ENCODE measurements at regions not wholly inside any gene's neighbourhood (a gene's known extent, or its start where the extent isn't known, plus 50 kb on each side); places are given as distances from the start of the nearest gene placed in this dataset.
A peak's percentile ranks its signal among the peaks of the same experiment; 100 is the strongest.

DNA sequence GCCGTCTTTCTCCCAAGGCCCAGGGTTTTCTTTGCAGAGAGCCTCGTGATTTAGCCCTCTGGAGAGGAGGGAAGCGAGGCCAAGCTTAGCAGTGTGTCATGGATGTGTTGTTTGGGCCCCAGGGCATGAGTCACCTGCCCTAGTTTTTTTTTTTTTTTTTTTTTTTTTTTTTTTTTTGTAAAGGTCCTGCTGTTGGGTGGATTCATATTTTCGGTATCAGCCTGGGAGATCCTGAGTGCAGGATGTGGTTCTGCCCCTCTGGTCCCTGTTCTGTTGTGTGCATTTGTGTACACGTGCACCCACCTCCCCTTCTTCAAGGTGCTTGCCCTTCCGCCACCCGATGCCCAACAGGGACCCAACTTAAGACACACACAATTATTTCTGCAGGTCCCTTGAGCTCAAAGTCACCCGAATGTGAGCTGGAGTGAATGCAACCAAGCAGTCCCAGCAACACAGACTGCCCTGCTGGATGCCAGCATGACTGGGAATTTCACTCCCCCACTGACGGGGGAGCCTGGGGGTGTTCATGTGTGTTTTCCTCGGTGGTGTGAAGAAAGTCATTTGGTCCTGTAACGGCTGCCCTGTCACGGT lies 265.8 kb upstream of the TNRC6C start:
- H2BK15ac ChIP-seq (ENCODE audit: low read length), result no peak overlapping the region
- no peak overlapping the region for H4K91ac ChIP-seq (ENCODE audit: low read depth, low read length, poor library complexity)
- no peak overlapping the region for H2AFZ ChIP-seq (ENCODE audit: low read length)
- H4K8ac ChIP-seq (ENCODE audit: low read depth, low read length), result no peak overlapping the region
- H3K4me1 ChIP-seq (ENCODE audit: control insufficient read depth in 2 of 2, insufficient read depth in 1 of 2, low read depth in 1 of 2, low read length in 2 of 2), result peaks cover 7 to 12% of the 10 kb centered on the region in 2 donors
- no peak overlapping the region for H3K23ac ChIP-seq (ENCODE audit: low read depth, low read length, poor library complexity)
- no peak overlapping the region for H2BK12ac ChIP-seq (ENCODE audit: low read length)
- H3K79me1 ChIP-seq (ENCODE audit: low read depth, low read length), result no peaks in the 10 kb centered on the region
- H3K14ac ChIP-seq (ENCODE audit: low read length), result no peak overlapping the region
- H3K4me2 ChIP-seq (ENCODE audit: insufficient read depth, low read length, poor library complexity, severe bottlenecking), result no peak overlapping the region
- peaks cover 0 to 2% of the 10 kb centered on the region in 2 donors for H3K9me3 ChIP-seq (replicated peaks in 1 of 2; ENCODE audit: control insufficient read depth in 2 of 2, insufficient read depth in 1 of 2, low read depth in 1 of 2, low read length in 2 of 2)
- H2BK5ac ChIP-seq (ENCODE audit: low read length), result no peak overlapping the region
- H3K27me3 ChIP-seq (ENCODE audit: control insufficient read depth in 3 of 3, insufficient read depth in 3 of 3, low read depth in 1 of 3, low read length in 3 of 3), result peaks cover 0 to 69% (median 6%) of the 10 kb centered on the region in 3 experiments
- H2AK5ac ChIP-seq (ENCODE audit: low read depth, low read length), result no peak overlapping the region
- no peaks in the 10 kb centered on the region for H3K36me3 ChIP-seq (replicated peaks in 1 of 2; ENCODE audit: control insufficient read depth in 2 of 2, insufficient read depth in 2 of 2, low read length in 2 of 2)
- WGBS, 2 donors (ENCODE audit: extremely low coverage in 2 of 2, insufficient read length in 2 of 2, insufficient replicate concordance in 1 of 2), result no CpG with 5 or more reads among the region's 12 CpGs
- no peak overlapping the region for H3K27ac ChIP-seq (replicated peaks; ENCODE audit: low read length)
- no peak overlapping the region for H3K9ac ChIP-seq (ENCODE audit: low read depth, low read length, poor library complexity)
- H3K18ac ChIP-seq (ENCODE audit: low read length), result no peak overlapping the region
- DNase-seq (ENCODE audit: low spot score), result no peak
- no peak overlapping the region for H3K4me3 ChIP-seq (ENCODE audit: low read length in 2 of 2)
- no peak overlapping the region for H2BK120ac ChIP-seq (ENCODE audit: low read depth, low read length)
- H3K4ac ChIP-seq (ENCODE audit: low read length), result no peak overlapping the region

DNA sequence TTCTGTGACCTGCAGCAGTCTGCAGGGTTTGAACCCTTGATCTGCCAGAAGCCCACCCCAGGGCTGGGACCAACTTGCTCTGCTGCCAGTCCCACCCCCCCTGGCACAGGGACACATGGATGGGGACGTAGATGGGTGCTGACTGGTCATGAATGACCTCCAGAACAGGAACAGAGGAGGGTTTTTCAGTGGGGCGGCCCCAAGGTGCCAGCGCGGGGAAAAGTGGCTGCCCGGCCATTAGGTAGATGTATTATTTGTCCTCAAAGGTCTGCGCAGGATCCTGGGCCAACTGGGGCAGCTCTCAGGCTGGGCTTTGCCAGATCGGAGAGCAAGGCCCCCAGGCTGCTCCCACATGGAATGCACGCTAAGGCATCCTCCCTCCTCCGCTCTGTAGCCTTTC lies 265.2 kb upstream of the TNRC6C start:
- H2BK120ac ChIP-seq (ENCODE audit: low read depth, low read length), result no peak overlapping the region
- no peak overlapping the region for H2AK5ac ChIP-seq (ENCODE audit: low read depth, low read length)
- peaks cover 0 to 74% (median 6%) of the 10 kb centered on the region in 3 experiments for H3K27me3 ChIP-seq (ENCODE audit: control insufficient read depth in 3 of 3, insufficient read depth in 3 of 3, low read depth in 1 of 3, low read length in 3 of 3)
- no peak overlapping the region for H4K8ac ChIP-seq (ENCODE audit: low read depth, low read length)
- H3K36me3 ChIP-seq (replicated peaks in 1 of 2; ENCODE audit: control insufficient read depth in 2 of 2, insufficient read depth in 2 of 2, low read length in 2 of 2), result no peaks in the 10 kb centered on the region
- H3K9me3 ChIP-seq (replicated peaks in 1 of 2; ENCODE audit: control insufficient read depth in 2 of 2, insufficient read depth in 1 of 2, low read depth in 1 of 2, low read length in 2 of 2), result peaks cover 0 to 2% of the 10 kb centered on the region in 2 donors
- H2BK15ac ChIP-seq (ENCODE audit: low read length), result peak overlapping the region; percentile 15
- no peak overlapping the region for H3K9ac ChIP-seq (ENCODE audit: low read depth, low read length, poor library complexity)
- no peak overlapping the region for H3K4ac ChIP-seq (ENCODE audit: low read length)
- no peak overlapping the region for H3K14ac ChIP-seq (ENCODE audit: low read length)
- H3K79me1 ChIP-seq (ENCODE audit: low read depth, low read length), result no peaks in the 10 kb centered on the region
- no peak overlapping the region for H3K18ac ChIP-seq (ENCODE audit: low read length)
- no peak overlapping the region for H4K91ac ChIP-seq (ENCODE audit: low read depth, low read length, poor library complexity)
- H3K23ac ChIP-seq (ENCODE audit: low read depth, low read length, poor library complexity), result no peak overlapping the region
- peaks cover 7 to 12% of the 10 kb centered on the region in 2 donors for H3K4me1 ChIP-seq (ENCODE audit: control insufficient read depth in 2 of 2, insufficient read depth in 1 of 2, low read depth in 1 of 2, low read length in 2 of 2)
- H2BK12ac ChIP-seq (ENCODE audit: low read length), result no peak overlapping the region
- no peak overlapping the region for H2AFZ ChIP-seq (ENCODE audit: low read length)
- no peak overlapping the region for H3K4me3 ChIP-seq (ENCODE audit: low read length in 2 of 2)
- no peak overlapping the region for H3K4me2 ChIP-seq (ENCODE audit: insufficient read depth, low read length, poor library complexity, severe bottlenecking)
- WGBS, 2 donors (ENCODE audit: extremely low coverage in 2 of 2, insufficient read length in 2 of 2, insufficient replicate concordance in 1 of 2), result no CpG with 5 or more reads among the region's 9 CpGs
- H2BK5ac ChIP-seq (ENCODE audit: low read length), result no peak overlapping the region
- DNase-seq (ENCODE audit: low spot score), result no peak
- no peak overlapping the region for H3K27ac ChIP-seq (replicated peaks; ENCODE audit: low read length)

DNA sequence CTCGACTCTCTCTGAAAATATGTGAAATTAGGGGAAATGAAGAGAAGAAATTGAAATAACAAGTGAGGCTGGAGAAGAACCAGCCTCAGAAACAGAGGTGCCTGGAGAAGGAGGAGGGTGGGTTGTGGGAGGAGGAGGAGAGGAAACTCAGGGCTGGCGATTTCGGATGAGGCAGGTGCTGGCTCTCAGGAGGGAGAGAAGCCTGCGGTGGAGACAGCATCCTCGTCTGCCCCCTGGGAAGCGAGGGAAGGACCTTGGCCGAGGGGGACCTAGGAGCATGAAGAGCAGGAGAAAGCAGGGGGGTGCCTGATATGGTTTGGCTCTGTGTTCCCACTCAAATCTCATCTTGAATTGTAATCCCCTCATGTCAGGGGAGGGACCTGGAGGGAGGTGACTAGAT lies 264.7 kb upstream of the TNRC6C start:
- Histone ChIP-seq H3K23ac (ENCODE audit: low read depth, low read length, poor library complexity) (no peak overlapping the region), H3K27ac (replicated peaks; ENCODE audit: low read length) (no peak overlapping the region), H4K8ac (ENCODE audit: low read depth, low read length) (no peak overlapping the region), H3K18ac (ENCODE audit: low read length) (no peak overlapping the region), H3K9ac (ENCODE audit: low read depth, low read length, poor library complexity) (no peak overlapping the region), H3K4ac (ENCODE audit: low read length) (no peak overlapping the region), H3K9me3 (replicated peaks in 1 of 2; ENCODE audit: control insufficient read depth in 2 of 2, insufficient read depth in 1 of 2, low read depth in 1 of 2, low read length in 2 of 2) (peaks cover 0 to 2% of the 10 kb centered on the region in 2 donors), H2BK120ac (ENCODE audit: low read depth, low read length) (no peak overlapping the region), H3K4me3 (ENCODE audit: low read length in 2 of 2) (no peak overlapping the region), H3K14ac (ENCODE audit: low read length) (no peak overlapping the region), H3K4me2 (ENCODE audit: insufficient read depth, low read length, poor library complexity, severe bottlenecking) (no peak overlapping the region), H3K79me1 (ENCODE audit: low read depth, low read length) (no peaks in the 10 kb centered on the region), H2BK12ac (ENCODE audit: low read length) (no peak overlapping the region), H4K91ac (ENCODE audit: low read depth, low read length, poor library complexity) (no peak overlapping the region), H2BK5ac (ENCODE audit: low read length) (no peak overlapping the region), H3K36me3 (replicated peaks in 1 of 2; ENCODE audit: control insufficient read depth in 2 of 2, insufficient read depth in 2 of 2, low read length in 2 of 2) (no peaks in the 10 kb centered on the region), H2BK15ac (ENCODE audit: low read length) (peak overlapping the region; percentile 46), H3K27me3 (ENCODE audit: control insufficient read depth in 3 of 3, insufficient read depth in 3 of 3, low read depth in 1 of 3, low read length in 3 of 3) (peaks cover 0 to 78% (median 6%) of the 10 kb centered on the region in 3 experiments), H2AFZ (ENCODE audit: low read length) (no peak overlapping the region), H3K4me1 (ENCODE audit: control insufficient read depth in 2 of 2, insufficient read depth in 1 of 2, low read depth in 1 of 2, low read length in 2 of 2) (peaks cover 7 to 12% of the 10 kb centered on the region in 2 donors), H2AK5ac (ENCODE audit: low read depth, low read length) (no peak overlapping the region)
- no peak for DNase-seq (ENCODE audit: low spot score)
- no CpG with 5 or more reads among the region's 7 CpGs for WGBS, 2 donors (ENCODE audit: extremely low coverage in 2 of 2, insufficient read length in 2 of 2, insufficient replicate concordance in 1 of 2)

DNA sequence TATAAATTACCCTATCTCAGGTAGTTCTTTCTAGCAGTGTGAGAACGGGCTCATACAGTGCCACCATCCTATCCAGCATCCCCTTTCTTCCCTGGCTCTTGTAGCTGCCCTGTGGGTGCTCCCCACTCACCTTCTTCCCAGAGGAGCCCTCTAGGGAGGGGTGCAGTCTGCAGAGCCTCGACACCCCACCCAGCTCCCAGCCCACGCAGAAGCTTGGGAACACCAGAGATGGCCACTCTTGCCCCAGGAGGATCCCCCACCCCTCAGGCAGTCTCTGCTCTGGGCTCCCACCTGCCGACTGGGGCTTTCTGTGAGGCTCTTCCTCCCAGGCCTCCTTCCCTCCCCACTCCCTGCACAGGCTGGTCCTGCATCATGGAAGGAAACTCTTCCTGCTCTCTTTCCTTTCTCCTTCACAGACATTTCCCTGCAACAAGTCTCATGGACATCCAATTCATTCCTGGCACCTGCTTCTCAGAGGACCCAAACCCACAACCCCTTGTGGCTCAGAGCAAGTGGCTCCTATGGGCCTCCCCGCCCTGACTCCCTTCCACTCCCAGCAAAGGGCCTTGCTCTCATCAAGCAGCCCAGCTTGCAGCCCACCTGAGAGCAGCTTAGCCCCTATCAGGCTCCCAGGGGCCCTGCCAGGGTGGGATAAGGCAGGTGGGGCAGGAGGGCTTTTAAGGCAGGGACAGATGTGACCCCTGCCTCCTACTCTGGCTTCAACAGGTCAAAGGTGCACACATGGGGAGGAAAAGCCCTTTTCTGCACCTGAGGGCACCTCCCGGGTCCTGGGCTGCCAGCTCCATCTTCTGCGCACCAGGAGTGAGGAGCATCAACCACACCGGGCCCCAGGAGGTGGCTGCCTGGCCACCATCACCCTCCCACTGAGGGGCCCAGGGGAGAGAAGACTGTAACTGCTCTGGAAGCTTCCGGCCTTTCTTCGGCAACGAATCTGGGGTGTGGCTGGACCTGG lies 263.8 kb upstream of the TNRC6C start:
- WGBS, 2 donors (ENCODE audit: extremely low coverage in 2 of 2, insufficient read length in 2 of 2, insufficient replicate concordance in 1 of 2), result no CpG with 5 or more reads among the region's 11 CpGs
- Histone ChIP-seq H2BK15ac (ENCODE audit: low read length) (peak overlapping the region; percentile 46), H2AK5ac (ENCODE audit: low read depth, low read length) (peak overlapping the region; percentile 30), H2BK120ac (ENCODE audit: low read depth, low read length) (no peak overlapping the region), H3K4ac (ENCODE audit: low read length) (no peak overlapping the region), H3K4me3 (ENCODE audit: low read length in 2 of 2) (no peak overlapping the region), H3K14ac (ENCODE audit: low read length) (peak overlapping the region; percentile 31), H3K9ac (ENCODE audit: low read depth, low read length, poor library complexity) (no peak overlapping the region), H2AFZ (ENCODE audit: low read length) (no peak overlapping the region), H3K4me2 (ENCODE audit: insufficient read depth, low read length, poor library complexity, severe bottlenecking) (no peak overlapping the region), H2BK12ac (ENCODE audit: low read length) (peak overlapping the region; percentile 50), H4K8ac (ENCODE audit: low read depth, low read length) (no peak overlapping the region), H3K4me1 (ENCODE audit: control insufficient read depth in 2 of 2, insufficient read depth in 1 of 2, low read depth in 1 of 2, low read length in 2 of 2) (peaks cover 7 to 12% of the 10 kb centered on the region in 2 donors), H3K27me3 (ENCODE audit: control insufficient read depth in 3 of 3, insufficient read depth in 3 of 3, low read depth in 1 of 3, low read length in 3 of 3) (peaks cover 0 to 87% (median 6%) of the 10 kb centered on the region in 3 experiments), H3K36me3 (replicated peaks in 1 of 2; ENCODE audit: control insufficient read depth in 2 of 2, insufficient read depth in 2 of 2, low read length in 2 of 2) (no peaks in the 10 kb centered on the region), H4K91ac (ENCODE audit: low read depth, low read length, poor library complexity) (no peak overlapping the region), H3K27ac (replicated peaks; ENCODE audit: low read length) (no peak overlapping the region), H3K9me3 (replicated peaks in 1 of 2; ENCODE audit: control insufficient read depth in 2 of 2, insufficient read depth in 1 of 2, low read depth in 1 of 2, low read length in 2 of 2) (peaks cover 0 to 2% of the 10 kb centered on the region in 2 donors), H2BK5ac (ENCODE audit: low read length) (peak overlapping the region; percentile 84), H3K18ac (ENCODE audit: low read length) (peak overlapping the region; percentile 60), H3K23ac (ENCODE audit: low read depth, low read length, poor library complexity) (peak overlapping the region; percentile 20), H3K79me1 (ENCODE audit: low read depth, low read length) (no peaks in the 10 kb centered on the region)
- DNase-seq (ENCODE audit: low spot score), result no peak
